ENCODE measurements at regions not wholly inside any gene's neighbourhood (a gene's known extent, or its start where the extent isn't known, plus 50 kb on each side); places are given as distances from the start of the nearest gene placed in this dataset.

- WGBS (ENCODE audit: insufficient coverage, low coverage, missing lambda C conversion rate), result 18% methylated on average over 4 of the region's 4 CpGs
Observed at GRCh38 chr7:26437003-26437532, 145.4 kb downstream of the SNX10 start.

More at GRCh38 chr7:26437003-26437532, 145.4 kb downstream of the SNX10 start:
- no TSS peak for BruUV-seq (replicated peaks)
- Histone ChIP-seq H2AFZ (ENCODE audit: low read depth, low read length) (no peak overlapping the region; the same call in 1 of the 2 replicates), H3K36me3 (ENCODE audit: control insufficient read depth, insufficient read depth, low read length) (no peaks in the 10 kb centered on the region), H3K9me3 (replicated peaks; ENCODE audit: control insufficient read depth, insufficient read depth, low read depth, low read length) (no peaks in the 10 kb centered on the region; the same call in 1 of the 2 replicates), H3K4me1 (replicated peaks in 1 of 2; ENCODE audit: control insufficient read depth in 2 of 2, insufficient read depth in 2 of 2, low read length in 2 of 2) (peaks cover 0 to 8% of the 10 kb centered on the region in 2 experiments; a peak in 2 of 5 replicates), H3K27me3 (ENCODE audit: control insufficient read depth in 2 of 2, insufficient read depth in 2 of 2, low read length in 2 of 2) (no peaks in the 10 kb centered on the region), H4K20me1 (replicated peaks; ENCODE audit: control insufficient read depth, insufficient read depth, low read length) (no peaks in the 10 kb centered on the region), H3K79me2 (ENCODE audit: control insufficient read depth, insufficient read depth, low read length) (no peaks in the 10 kb centered on the region), H3K9me1 (ENCODE audit: control insufficient read depth, insufficient read depth, low read length) (no peaks in the 10 kb centered on the region), H3K4me2 (ENCODE audit: insufficient read depth, low read length) (no peak overlapping the region), H3K27ac (ENCODE audit: extremely low read depth, low read depth, low read length) (no peak overlapping the region), H3K4me3 (no peak overlapping the region), H3K9ac (ENCODE audit: insufficient read depth in 1 of 2, low read depth in 2 of 2, low read length in 2 of 2) (no peak overlapping the region)
- no peak for ATAC-seq
- in situ Hi-C loops (cut with MboI) (no loop called here), intact Hi-C loops (cut with micrococcal nuclease) (no loop called here)
- POLR2A ChIA-PET, result interaction anchor here (0.7 to 1.9 kb wide), 3 partner anchors 8 to 575 kb away, joined by 3 to 7 read pairs (median 4); no protein-coding TSS in a partner anchor
- DNase-seq (ENCODE audit: extremely low read depth in 1 of 4, low spot score in 3 of 4), result no peak
- TF ChIP-seq ZNF316 (IDR thresholded peaks at IDR 0.05) (peak; percentile 46; the same call in 1 of the 2 replicates), ZNF318 (IDR thresholded peaks at IDR 0.05; ENCODE audit: borderline replicate concordance in 1 of 2, low read depth in 1 of 2) (no peak), FIP1L1 (IDR thresholded peaks at IDR 0.05; ENCODE audit: low read depth, low read length, poor library complexity, severe bottlenecking) (no peak)
- no peak for FAIRE-seq
- CTCF ChIA-PET (ENCODE audit: low intra/inter-chr PET ratio), result no interaction called here

All from K562 (cell line).